PC-9 (cell line): ENCODE measurements at regions not wholly inside any gene's neighbourhood (a gene's known extent, or its start where the extent isn't known, plus 50 kb on each side); places are given as distances from the start of the nearest gene placed in this dataset.

ENCODE experiments used
- BruUV-seq: library from RNA; stranded (reverse); fragments of 400-500 nt; replicated peaks from 2 replicates; lab custom pipeline; 2021; lab: Mats Ljungman, UMichigan
- CTCF ChIA-PET: fragments of 300-600 bp; sonication (Branson Sonifier 250); formaldehyde crosslinking; loops from one replicate; lab custom pipeline; 2022; ENCODE audit warnings: antibody characterized with exemption; lab: Charles Lee
- POLR2A ChIA-PET: fragments of 300-600 bp; sonication (Branson Sonifier 250); formaldehyde crosslinking; loops from one replicate; lab custom pipeline; 2022; ENCODE audit warnings: antibody characterized with exemption; ENCODE audit not compliant: unreplicated experiment; lab: Charles Lee
- DNase-seq, 2 experiments: peaks; one replicate each; pipeline versions ENCODE4 v3.0.0 to v3.0.0-alpha.2; 2015 to 2022; ENCODE audit warnings: mixed read lengths in 1 of 2
- H2AFZ ChIP-seq: fragments of 200-600 bp; sonication (generic); 2 replicates; pipeline ENCODE4 v1.8.1; 2017; ENCODE audit warnings: antibody characterized with exemption
- H3F3A ChIP-seq: fragments of 200-600 bp; sonication (generic); 2 replicates; pipeline ENCODE4 v1.8.1; 2017; ENCODE audit warnings: antibody characterized with exemption, mild to moderate bottlenecking, low read depth; ENCODE audit not compliant: insufficient read depth
- H3K27ac ChIP-seq: fragments of 200-600 bp; sonication (generic); 2 replicates; pipeline ENCODE4 v1.6.1; 2016; ENCODE audit warnings: mixed run types
- H3K27me3 ChIP-seq: fragments of 200-600 bp; sonication (generic); 2 replicates; pipeline ENCODE4 v1.6.1; 2016; ENCODE audit warnings: low read depth, mixed run types; ENCODE audit not compliant: insufficient read depth
- H3K36me3 ChIP-seq: fragments of 200-600 bp; sonication (generic); 2 replicates; pipeline ENCODE4 v1.6.1; 2016; ENCODE audit warnings: low read depth, mixed run types
- H3K4me1 ChIP-seq: fragments of 200-600 bp; sonication (generic); replicated peaks from 2 replicates; pipeline ENCODE4 v1.6.1; 2016; ENCODE audit warnings: mixed run types; ENCODE audit not compliant: insufficient read depth
- H3K4me2 ChIP-seq: fragments of 200-600 bp; sonication (generic); 2 replicates; pipeline ENCODE4 v1.6.1; 2017; ENCODE audit warnings: mixed run types
- H3K4me3 ChIP-seq: fragments of 200-600 bp; sonication (generic); 2 replicates; pipeline ENCODE4 v1.6.1; 2016; ENCODE audit warnings: mixed run types
- H3K79me2 ChIP-seq: fragments of 200-600 bp; sonication (generic); 2 replicates; pipeline ENCODE4 v1.6.1; 2017; ENCODE audit warnings: low read depth, mixed run types
- H3K9me2 ChIP-seq: fragments of 200-600 bp; sonication (generic); 2 replicates; pipeline ENCODE4 v1.8.1; 2017; ENCODE audit warnings: mild to moderate bottlenecking; ENCODE audit not compliant: insufficient read depth
- H3K9me3 ChIP-seq: fragments of 200-600 bp; sonication (generic); 2 replicates; pipeline ENCODE4 v1.8.1; 2016; ENCODE audit warnings: low read depth; ENCODE audit not compliant: insufficient read depth
- H4K20me1 ChIP-seq: fragments of 200-600 bp; sonication (generic); 2 replicates; pipeline ENCODE4 v1.8.1; 2017; ENCODE audit not compliant: insufficient read depth
- CTCF ChIP-seq: fragments of 200-600 bp; sonication (generic); conservative IDR thresholded peaks from 2 replicates; pipeline ENCODE4 v1.6.1; 2017; ENCODE audit warnings: mixed run types, antibody characterized with exemption, mild to moderate bottlenecking, moderate library complexity
- EZH2 ChIP-seq: fragments of 200-600 bp; sonication (generic); IDR thresholded peaks from 2 replicates; pipeline ENCODE4 v1.8.0; 2017; ENCODE audit warnings: antibody characterized with exemption, low read depth
- intact Hi-C: fragments of 100-400 bp; cut with micrococcal nuclease; formaldehyde crosslinking; loops from one replicate; pipeline ENCODE4 v1.10.0; 2022; ENCODE audit not compliant: unreplicated experiment

GRCh38 chr15:47900751-47901150 lies 183.4 kb downstream of the SEMA6D start:
- H3K4me2 ChIP-seq, result no peak overlapping the region
- no peak for DNase-seq

GRCh38 chr15:47903368-47903767 lies 186.1 kb downstream of the SEMA6D start:
- Histone ChIP-seq H3K27ac (no peak overlapping the region), H3K4me1 (no peaks in the 10 kb centered on the region), H3K4me2 (no peak overlapping the region), H3K27me3 (no peaks in the 10 kb centered on the region), H3K9me3 (no peaks in the 10 kb centered on the region), H3K9me2 (no peaks in the 10 kb centered on the region), H3K36me3 (no peaks in the 10 kb centered on the region), H3F3A (no peaks in the 10 kb centered on the region), H4K20me1 (no peaks in the 10 kb centered on the region), H2AFZ (no peak overlapping the region), H3K4me3 (no peak overlapping the region), H3K79me2 (no peaks in the 10 kb centered on the region)
- ChIA-PET POLR2A (no interaction called here), CTCF (no interaction called here)
- TF ChIP-seq CTCF (no peak), EZH2 (no peak)
- no TSS peak for BruUV-seq
- DNase-seq, result no peak
- intact Hi-C loops, result no loop called here

More at GRCh38 chr15:47900751-47901150, 183.4 kb downstream of the SEMA6D start:
- Histone ChIP-seq H2AFZ (no peak overlapping the region), H3F3A (no peaks in the 10 kb centered on the region), H3K9me3 (no peaks in the 10 kb centered on the region), H3K4me3 (no peak overlapping the region), H3K79me2 (no peaks in the 10 kb centered on the region), H3K4me1 (no peaks in the 10 kb centered on the region), H4K20me1 (no peaks in the 10 kb centered on the region), H3K27me3 (no peaks in the 10 kb centered on the region), H3K9me2 (no peaks in the 10 kb centered on the region), H3K27ac (no peak overlapping the region), H3K36me3 (no peaks in the 10 kb centered on the region)
- TF ChIP-seq EZH2 (no peak), CTCF (no peak)
- BruUV-seq, result no TSS peak
- ChIA-PET CTCF (no interaction called here), POLR2A (no interaction called here)
- intact Hi-C loops, result no loop called here

GRCh38 chr15:47908486-47908885 lies 191.2 kb downstream of the SEMA6D start:
- Histone ChIP-seq H3K79me2 (no peaks in the 10 kb centered on the region), H3K9me3 (no peaks in the 10 kb centered on the region), H2AFZ (no peak overlapping the region), H3K27ac (no peak overlapping the region), H3K9me2 (no peaks in the 10 kb centered on the region), H3K4me2 (no peak overlapping the region), H3K4me3 (no peak overlapping the region), H3K36me3 (no peaks in the 10 kb centered on the region), H4K20me1 (no peaks in the 10 kb centered on the region), H3F3A (no peaks in the 10 kb centered on the region), H3K4me1 (no peaks in the 10 kb centered on the region), H3K27me3 (no peaks in the 10 kb centered on the region)
- intact Hi-C loops, result no loop called here
- ChIA-PET CTCF (no interaction called here), POLR2A (no interaction called here)
- TF ChIP-seq CTCF (no peak), EZH2 (no peak)
- no TSS peak for BruUV-seq
- no peak for DNase-seq
